Transverse colon (tissue), 4 donors: ENCODE measurements at regions not wholly inside any gene's neighbourhood (a gene's known extent, or its start where the extent isn't known, plus 50 kb on each side); places are given as distances from the start of the nearest gene placed in this dataset.

Experiments
- DNase-seq: peaks from one replicate; pipeline ENCODE4 v3.0.0-alpha.2; 2019
- H3K27ac ChIP-seq, 4 donors: fragments of 200-600 bp; sonication (generic); 2 replicates each; pipeline ENCODE4 v1.5.1; 2016 to 2018; ENCODE audit warnings: inconsistent platforms in 4 of 4
- H3K27me3 ChIP-seq: fragments of 200-600 bp; sonication (generic); 2 replicates; pipeline ENCODE4 v1.5.1; 2017; ENCODE audit warnings: inconsistent platforms
- H3K36me3 ChIP-seq, 4 donors: fragments of 200-600 bp; sonication (generic); 2 replicates each; pipeline ENCODE4 v1.5.1; 2017 to 2019; ENCODE audit warnings: inconsistent platforms in 4 of 4
- H3K4me1 ChIP-seq, 4 donors: fragments of 200-600 bp; sonication (generic); 2 replicates each; pipeline ENCODE4 v1.5.1; 2017 to 2020; ENCODE audit warnings: inconsistent platforms in 4 of 4
- H3K4me3 ChIP-seq, 4 donors: fragments of 200-600 bp; sonication (generic); 1 replicate in 1 of 4; 2 replicates in 3 of 4; pipeline versions ENCODE4 v1.5.1 to v1.6.1; 2017 to 2019; ENCODE audit warnings: inconsistent platforms in 4 of 4
- H3K9me3 ChIP-seq, 2 donors: fragments of 200-600 bp; sonication (generic); 2 replicates each; pipeline ENCODE4 v1.5.1; 2017 to 2019; ENCODE audit warnings: inconsistent platforms in 2 of 2
- CTCF ChIP-seq, 5 experiments: fragments of 200-600 bp in 3 of 5; fragments of 450-650 bp in 2 of 5; sonication (generic) in 3 of 5; IDR thresholded peaks; 1 replicate in 2 of 5; 2 replicates in 3 of 5; pipeline ENCODE4 v1.5.1; 2016 to 2017; ENCODE audit warnings: antibody characterized with exemption in 5 of 5, inconsistent platforms in 3 of 5, mild to moderate bottlenecking in 2 of 5, moderate library complexity in 1 of 5
- EP300 ChIP-seq: sonication (generic); formaldehyde crosslinking; IDR thresholded peaks from one replicate; pipeline ENCODE4 v1.6.1; 2017; ENCODE audit warnings: antibody characterized with exemption, low read depth
- POLR2A ChIP-seq: fragments of 450-650 bp; IDR thresholded peaks from one replicate; pipeline ENCODE4 v1.6.1; 2016; ENCODE audit warnings: antibody characterized with exemption, mild to moderate bottlenecking, moderate library complexity
- POLR2AphosphoS5 ChIP-seq, 3 donors: sonication (generic); formaldehyde crosslinking; IDR thresholded peaks; one replicate each; pipeline ENCODE4 v1.6.1; 2016; ENCODE audit warnings: antibody characterized with exemption in 3 of 3
- WGBS, 2 donors: methylation state at CpG; one replicate each; pipeline ENCODE4 v1.1.5; 2018; ENCODE audit warnings: low coverage in 1 of 2; 5-methylcytosine and 5-hydroxymethylcytosine counted together
- in situ Hi-C, 4 donors: fragments of 200-750 bp; cut with MboI; loops; one replicate each; pipeline versions ENCODE4 v1.15.0 to v1.15.1; 2017; ENCODE audit warnings: low sequenced_read_pairs in 3 of 4, low pct_ligation_motif_present in 1 of 4, low pct_unique_long_range_greater_than_20kb in 1 of 4
- intact Hi-C: fragments of 100-400 bp; cut with DNase I; formaldehyde crosslinking; loops from one replicate; pipeline ENCODE4 v1.15.1; 2023; ENCODE audit warnings: low total_unique reads

- no peaks in the 10 kb centered on the region for H3K9me3 ChIP-seq
- H3K27me3 ChIP-seq: no peaks in the 10 kb centered on the region
- no peaks in the 10 kb centered on the region for H3K36me3 ChIP-seq
- intact Hi-C loops: no loop called here
- H3K4me3 ChIP-seq: no peak overlapping the region
- in situ Hi-C loops: no loop called here
- 66 to 74% methylated on average over 7 to 8 of the region's 8 CpGs for WGBS, 2 donors
- no peaks in the 10 kb centered on the region for H3K4me1 ChIP-seq
- no peak overlapping the region for H3K27ac ChIP-seq
- no peak for DNase-seq
- TF ChIP-seq POLR2AphosphoS5 (IDR thresholded peaks at IDR 0.05) (no peak), CTCF (IDR thresholded peaks at IDR 0.05) (no peak)
These were observed 864.8 kb upstream of the AUTS2 start for GRCh38 chr7:68733219-68734153.

GRCh38 chr7:68734431-68734830 is 863.8 kb upstream of the AUTS2 start:
- WGBS, 2 donors: 79 to 86% methylated on average over 1 to 5 of the region's 5 CpGs
- TF ChIP-seq POLR2A (no peak), POLR2AphosphoS5 (IDR thresholded peaks at IDR 0.05) (no peak), CTCF (IDR thresholded peaks at IDR 0.05) (no peak), EP300 (no peak)
- Histone ChIP-seq H3K27ac (no peak overlapping the region), H3K27me3 (no peaks in the 10 kb centered on the region), H3K36me3 (no peaks in the 10 kb centered on the region), H3K4me1 (no peaks in the 10 kb centered on the region), H3K9me3 (no peaks in the 10 kb centered on the region), H3K4me3 (no peak overlapping the region)
- DNase-seq: no peak
- intact Hi-C loops: no loop called here
- in situ Hi-C loops: no loop called here

GRCh38 chr7:68739306-68739705 is 859.0 kb upstream of the AUTS2 start:
- Histone ChIP-seq H3K27me3 (no peaks in the 10 kb centered on the region), H3K4me1 (no peaks in the 10 kb centered on the region), H3K4me3 (no peak overlapping the region), H3K27ac (no peak overlapping the region), H3K9me3 (no peaks in the 10 kb centered on the region), H3K36me3 (no peaks in the 10 kb centered on the region)
- no peak for TF ChIP-seq POLR2AphosphoS5 (IDR thresholded peaks at IDR 0.05)
- no peak for TF ChIP-seq CTCF (IDR thresholded peaks at IDR 0.05)
- TF ChIP-seq POLR2A: no peak
- no peak for TF ChIP-seq EP300
- in situ Hi-C loops (no loop called here), intact Hi-C loops (no loop called here)
- DNase-seq: no peak
- WGBS, 2 donors: 79 to 87% methylated on average over 2 to 5 of the region's 5 CpGs

- H3K36me3 ChIP-seq: no peaks in the 10 kb centered on the region
- no peaks in the 10 kb centered on the region for H3K27me3 ChIP-seq
- DNase-seq: no peak
- H3K4me3 ChIP-seq: no peak overlapping the region
- intact Hi-C loops (no loop called here), in situ Hi-C loops (no loop called here)
- 80 to 100% methylated on average over 1 to 5 of the region's 5 CpGs for WGBS, 2 donors
- no peaks in the 10 kb centered on the region for H3K4me1 ChIP-seq
- H3K27ac ChIP-seq: no peak overlapping the region
- no peaks in the 10 kb centered on the region for H3K9me3 ChIP-seq
- TF ChIP-seq POLR2AphosphoS5 (IDR thresholded peaks at IDR 0.05) (no peak), EP300 (no peak), POLR2A (no peak), CTCF (IDR thresholded peaks at IDR 0.05) (no peak)
These were observed 854.2 kb upstream of the AUTS2 start for GRCh38 chr7:68744036-68744435.
